ENCODE measurements at regions not wholly inside any gene's neighbourhood (a gene's known extent, or its start where the extent isn't known, plus 50 kb on each side); places are given as distances from the start of the nearest gene placed in this dataset.

DNA sequence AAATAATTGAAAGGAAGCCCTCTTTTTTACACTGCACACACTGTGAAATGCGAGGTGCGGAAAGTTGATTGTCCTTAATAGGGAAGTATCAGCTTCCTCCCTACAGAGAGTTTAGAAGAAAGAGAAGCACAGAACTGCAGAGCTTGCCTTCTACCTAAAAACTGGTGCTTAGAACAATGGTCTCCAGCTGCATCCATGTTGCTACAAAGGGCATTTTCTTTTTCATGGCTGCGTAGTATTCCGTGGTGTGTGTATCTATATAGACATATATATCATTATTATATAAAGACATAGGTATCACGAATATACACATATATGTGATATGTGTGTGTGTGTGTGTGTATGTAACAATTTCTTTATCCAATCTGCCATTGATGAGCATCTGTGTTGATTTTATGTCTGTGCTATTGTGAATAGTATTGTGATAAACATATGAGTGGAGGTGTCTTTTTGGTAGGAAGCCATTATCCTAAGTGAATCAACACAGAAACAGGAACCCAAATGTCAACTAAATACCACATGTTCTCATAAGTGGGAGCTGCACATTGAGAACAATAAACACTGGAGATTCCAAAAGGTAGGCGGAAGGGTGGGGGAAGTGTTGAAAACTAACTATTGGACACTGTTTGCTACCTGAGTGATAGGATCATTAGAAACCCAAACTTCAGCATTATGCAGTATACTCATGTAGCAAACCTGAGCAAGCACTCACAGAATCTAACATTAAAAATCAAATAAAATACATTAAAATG, 290.0 kb upstream of the RUNX1 start:
- no peak for DNase-seq (ENCODE audit: low read depth)

DNA sequence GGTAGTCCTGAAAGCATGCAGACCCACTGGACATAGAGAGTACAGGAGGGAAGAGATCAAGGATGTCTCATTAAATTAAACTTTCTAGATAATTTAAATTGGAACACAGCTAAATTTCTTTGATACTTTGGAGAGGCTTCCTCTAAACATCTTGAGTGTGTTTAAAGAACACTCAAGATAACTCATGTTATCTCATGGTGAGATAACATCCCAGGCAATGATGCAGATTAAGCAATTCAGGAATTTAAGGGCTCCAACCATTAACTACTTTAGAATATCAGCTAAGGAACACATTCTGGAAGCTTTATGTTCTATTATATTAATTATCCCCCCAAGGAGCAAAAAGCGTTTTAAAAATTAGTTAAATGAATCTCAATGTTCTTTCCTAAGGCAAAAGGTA, 289.2 kb upstream of the RUNX1 start:
- no peak for DNase-seq (ENCODE audit: low read depth)

DNA sequence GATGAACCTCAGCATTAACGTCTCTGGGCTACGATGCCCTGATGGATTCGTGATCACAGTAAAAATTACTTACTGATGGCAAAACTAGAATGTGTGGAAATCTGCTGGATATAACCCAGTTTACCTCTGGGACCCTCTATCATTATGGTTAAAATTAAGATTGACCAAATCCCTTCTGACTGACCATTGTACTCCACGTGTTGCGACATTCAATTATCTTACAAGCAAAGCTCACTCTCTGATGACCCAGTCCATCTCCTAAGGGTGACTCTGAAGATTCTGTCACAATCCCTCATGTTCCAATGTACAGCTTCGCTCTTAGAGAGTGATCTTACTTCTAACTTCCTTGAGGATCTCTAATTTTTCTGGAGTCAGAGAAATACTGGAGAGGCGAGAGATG, 288.5 kb upstream of the RUNX1 start:
- no peak for DNase-seq (ENCODE audit: low read depth)

DNA sequence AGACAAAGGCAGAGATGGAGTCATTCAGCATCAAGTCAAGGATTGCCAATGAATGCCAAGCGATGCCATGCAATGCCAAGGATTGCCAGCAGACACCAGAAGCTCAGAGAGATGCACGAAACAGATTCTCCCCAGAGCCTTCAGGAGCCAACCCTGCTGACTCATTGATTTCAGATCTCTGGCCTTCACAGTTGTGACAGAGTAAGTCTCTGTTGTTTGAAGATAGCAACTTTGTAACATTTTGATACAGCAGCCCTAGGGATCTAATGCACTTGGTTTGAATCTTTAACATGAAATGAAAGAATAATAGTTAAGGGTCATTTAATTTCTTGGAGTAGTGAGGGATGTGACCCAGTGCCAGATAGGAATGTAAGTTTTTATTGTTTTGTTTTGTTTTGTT, 287.4 kb upstream of the RUNX1 start:
- no peak for DNase-seq (ENCODE audit: low read depth)

DNA sequence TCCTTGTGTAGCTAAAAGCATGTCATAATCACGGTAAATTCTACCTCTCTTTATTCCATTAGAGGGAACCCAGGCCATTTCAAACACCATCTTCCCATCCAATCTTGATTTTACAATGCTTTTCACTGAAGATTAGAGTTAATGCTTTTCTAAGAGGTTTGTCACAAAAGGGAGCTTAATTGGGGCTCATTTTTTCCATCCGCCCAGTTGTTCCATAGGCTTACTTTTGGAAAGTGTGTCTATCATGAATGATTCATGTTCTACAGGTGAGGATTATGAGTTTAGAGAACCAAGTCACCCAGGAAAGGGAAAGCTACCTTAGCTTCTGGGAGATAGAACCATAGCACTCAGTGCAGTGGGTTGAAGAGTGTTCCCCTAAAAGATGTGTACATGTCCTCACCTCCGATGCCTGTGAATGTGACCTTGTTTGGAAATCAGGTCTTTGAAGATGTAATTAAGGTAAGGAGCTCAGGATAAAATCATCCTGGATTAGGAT, 286.9 kb upstream of the RUNX1 start:
- DNase-seq (ENCODE audit: low read depth), result no peak

DNA sequence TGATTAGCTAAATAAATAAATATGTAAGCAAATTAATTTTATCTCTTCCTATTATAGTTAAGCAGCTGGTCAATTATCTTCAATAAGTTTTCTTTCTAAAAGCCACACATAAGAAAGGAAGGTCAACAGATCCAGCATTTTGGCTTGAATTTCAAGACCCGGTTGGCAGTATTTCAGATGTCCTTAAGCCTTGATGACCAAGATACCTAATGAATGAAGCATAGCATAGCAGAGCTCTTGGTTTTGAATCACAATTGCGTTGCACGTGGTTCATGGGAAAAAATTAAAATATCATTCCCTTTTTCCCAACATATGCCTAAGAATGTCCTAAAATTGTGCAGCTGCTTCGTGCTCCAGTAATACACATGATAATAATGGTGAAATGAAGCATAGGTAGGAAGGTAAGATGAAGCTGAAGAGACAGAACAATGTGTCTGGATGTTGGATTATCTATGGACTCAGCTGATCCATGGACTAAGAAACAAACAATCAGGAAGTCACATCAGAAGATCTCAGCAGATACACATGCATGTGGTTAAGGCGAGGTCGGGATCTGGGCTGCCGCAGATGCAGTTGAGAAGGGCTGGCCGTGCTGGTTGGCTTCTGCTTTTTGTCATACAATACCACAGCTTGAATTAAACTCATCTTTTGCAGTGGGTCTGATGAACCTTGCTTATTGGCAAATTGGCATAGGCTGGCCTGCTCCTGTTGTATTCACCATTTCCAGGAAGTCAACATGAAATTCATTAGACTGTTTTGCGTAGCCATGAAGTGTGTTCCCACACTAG, 284.9 kb upstream of the RUNX1 start:
- no peak for DNase-seq (ENCODE audit: low read depth)

DNA sequence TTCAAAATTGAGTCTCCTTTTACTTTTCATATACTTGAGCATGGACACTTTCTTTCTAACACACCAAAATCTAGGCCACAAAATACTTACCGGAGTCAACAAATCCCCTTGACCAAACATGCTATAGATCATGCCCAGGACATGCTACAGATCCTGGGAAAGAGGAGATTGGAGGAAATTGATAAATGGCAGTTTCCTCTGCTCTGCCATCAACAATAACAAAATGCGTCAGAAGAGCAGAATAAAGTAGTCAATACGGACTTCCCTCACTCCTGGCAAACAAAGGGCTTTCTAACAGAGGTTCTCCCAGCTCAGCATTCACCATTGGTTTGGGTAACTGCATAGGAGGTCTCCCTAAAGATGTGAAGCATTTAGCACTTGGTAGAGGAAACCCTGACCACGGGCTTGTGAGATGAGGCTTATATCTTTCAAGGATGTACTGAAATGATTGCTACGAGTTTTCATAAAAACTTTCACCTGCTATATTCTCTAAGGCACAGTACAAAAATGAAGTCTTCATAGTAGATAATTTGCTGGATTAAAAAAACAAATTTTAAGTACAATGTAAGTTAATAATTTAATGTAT, 283.8 kb upstream of the RUNX1 start:
- no peak for DNase-seq (ENCODE audit: low read depth)

DNA sequence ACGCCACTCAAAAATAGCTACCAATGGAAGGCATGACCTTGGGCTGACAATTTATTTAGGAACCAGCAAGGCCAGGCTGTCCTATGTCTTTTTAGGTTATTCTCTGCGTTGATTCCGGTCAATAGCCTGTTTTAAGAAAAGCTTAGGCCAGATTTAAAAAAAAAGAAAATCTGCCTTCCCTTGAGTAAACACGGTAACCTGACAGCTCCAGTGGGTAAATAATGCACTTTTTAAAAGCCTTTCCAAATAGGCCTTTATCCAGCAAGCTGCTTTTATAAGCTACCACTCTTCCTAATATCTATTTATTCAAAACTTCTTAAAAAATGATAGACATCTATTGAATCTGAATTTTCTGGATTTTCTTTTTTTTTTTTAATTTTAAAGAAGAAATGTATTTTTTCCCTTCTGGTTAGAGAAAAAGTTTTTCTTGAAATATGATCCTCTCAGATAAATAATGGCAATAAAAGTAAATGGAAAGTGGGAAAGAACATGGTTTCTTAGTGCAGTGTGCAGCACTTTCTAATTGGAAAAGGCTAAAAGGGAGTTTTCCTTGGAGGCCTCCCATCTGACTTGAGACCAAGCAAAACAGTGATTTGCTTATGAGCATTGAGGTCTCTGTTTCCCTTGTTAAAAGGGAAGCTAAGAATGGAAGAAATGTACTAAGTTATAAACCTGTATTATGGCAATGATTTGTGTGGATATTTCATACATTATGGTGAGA, 281.0 kb upstream of the RUNX1 start:
- DNase-seq (ENCODE audit: low read depth), result no peak

DNA sequence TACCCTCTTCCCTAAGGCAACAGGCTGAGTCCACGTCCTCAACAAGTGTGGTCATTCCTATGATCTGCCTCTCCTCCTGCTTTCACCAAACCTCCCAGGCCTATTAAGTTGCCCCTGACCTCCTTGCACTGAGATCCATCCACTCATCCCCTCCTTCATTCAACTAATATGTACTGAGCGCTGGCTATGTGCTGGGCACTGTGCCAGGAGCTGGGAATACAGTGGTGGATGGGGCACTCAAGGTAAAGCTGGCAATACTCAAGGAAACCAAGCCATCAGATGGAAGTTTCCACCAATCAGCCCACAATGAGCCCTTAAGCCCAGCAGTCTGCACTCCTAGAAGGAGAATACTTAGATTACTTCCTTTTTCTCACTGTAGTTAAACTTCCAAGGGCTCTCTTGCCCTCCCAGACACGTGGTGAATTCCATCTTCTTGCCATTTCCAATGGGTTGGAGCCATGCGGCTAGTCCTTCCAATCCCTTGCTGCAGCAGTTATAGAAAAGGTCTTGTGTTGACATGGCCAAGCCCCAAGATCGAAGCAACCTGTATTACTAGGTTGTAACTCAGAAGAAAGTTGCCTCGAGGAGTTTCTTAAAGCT, 279.9 kb upstream of the RUNX1 start:
- no peak for DNase-seq (ENCODE audit: low read depth)

DNA sequence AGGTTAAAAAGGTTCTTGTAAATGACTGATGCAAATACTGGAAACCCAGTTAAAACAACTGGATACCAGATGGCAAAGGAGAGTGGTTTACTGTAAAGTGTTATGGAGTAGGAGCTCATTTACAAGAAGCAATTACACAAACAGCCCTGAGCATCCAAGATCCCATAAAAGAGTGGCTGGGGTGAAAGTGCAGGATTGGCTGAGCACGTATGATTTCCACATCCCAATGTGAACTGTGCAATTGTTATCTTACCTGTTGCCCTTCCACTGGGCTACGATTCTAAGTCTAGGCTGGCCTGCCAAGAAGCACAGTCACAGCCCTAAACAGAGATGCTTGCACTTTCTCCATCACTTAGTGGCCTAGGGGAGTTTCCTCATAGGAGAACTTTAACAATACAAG, 277.6 kb upstream of the RUNX1 start:
- DNase-seq (ENCODE audit: low read depth), result no peak

DNA sequence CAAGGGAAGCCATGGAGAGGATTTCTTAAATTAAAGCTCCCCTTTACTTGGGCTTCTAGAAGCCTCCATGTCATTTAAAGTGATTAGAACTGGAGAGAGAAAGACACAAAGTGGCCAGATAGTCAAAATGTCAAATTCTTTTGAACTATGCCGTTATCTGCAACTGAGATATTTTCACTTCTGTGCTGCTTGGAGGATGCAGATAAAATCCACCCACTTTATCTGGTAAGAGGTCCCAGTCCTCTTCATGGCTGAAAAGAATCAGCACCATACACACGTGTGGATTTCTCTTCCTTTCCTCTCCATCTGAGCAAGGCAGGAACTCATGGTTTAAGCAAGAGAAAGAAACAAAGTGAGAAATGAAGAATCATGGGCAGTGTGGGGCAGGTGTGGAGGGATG, 276.9 kb upstream of the RUNX1 start:
- DNase-seq (ENCODE audit: low read depth), result no peak

DNA sequence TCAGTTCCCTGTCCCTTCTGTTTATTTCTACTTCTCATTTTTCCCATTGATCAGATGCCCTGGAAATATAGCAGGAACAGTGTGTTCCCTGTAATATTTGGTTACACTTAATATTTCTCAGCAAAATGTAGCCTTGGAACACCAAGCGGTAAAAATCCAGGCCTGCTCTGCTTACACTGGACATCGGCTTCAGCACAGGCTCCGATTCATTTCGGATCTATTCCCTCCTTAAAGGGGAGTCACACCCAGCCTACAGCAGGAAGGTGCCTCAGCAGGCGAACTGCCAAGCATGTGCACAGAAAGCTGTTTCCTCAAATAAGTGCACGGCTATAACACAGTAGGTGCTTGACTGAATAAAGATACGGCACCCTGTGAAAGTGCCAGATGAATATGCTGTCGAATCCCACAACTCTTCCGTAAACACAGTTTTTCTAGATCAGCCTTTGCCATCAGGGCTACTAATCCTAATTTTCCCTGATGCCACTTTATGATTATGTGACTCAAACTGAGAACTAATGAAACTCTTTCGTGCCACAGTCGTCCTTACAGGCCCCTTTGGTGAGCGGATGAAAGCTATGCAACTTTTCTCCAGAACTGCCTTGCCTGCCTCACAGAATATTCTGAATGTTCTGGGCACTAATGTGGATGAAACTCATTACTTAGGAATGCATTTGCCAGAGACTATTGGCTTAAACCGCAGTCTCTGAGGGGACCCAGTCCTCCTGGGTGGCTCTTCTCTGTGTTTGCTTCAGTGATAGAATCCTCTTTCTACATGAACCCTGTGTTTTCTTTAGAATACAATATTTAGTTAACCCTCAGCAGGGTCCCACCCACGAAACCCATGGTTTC, 275.5 kb upstream of the RUNX1 start:
- no peak for DNase-seq (ENCODE audit: low read depth)

DNA sequence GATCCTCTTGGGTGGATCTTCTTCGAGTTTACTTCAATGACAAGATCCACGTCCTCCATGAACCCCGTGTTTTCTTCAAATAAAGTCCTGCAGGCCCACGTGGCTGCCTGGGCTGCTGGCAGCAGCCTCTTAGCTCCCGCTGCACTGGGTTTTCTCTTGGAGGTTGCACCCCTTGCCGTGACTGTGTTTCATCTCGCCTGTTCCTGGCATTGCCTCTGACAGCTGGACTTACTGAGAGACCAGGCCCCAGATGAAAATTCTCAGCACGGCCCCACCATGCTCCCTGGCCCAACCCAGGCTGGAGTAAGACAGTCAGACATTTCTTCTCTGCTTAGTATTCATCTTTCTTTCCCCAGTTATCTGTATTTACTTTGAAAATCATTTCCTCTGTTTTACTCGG, 274.8 kb upstream of the RUNX1 start:
- no peak for DNase-seq (ENCODE audit: low read depth)

DNA sequence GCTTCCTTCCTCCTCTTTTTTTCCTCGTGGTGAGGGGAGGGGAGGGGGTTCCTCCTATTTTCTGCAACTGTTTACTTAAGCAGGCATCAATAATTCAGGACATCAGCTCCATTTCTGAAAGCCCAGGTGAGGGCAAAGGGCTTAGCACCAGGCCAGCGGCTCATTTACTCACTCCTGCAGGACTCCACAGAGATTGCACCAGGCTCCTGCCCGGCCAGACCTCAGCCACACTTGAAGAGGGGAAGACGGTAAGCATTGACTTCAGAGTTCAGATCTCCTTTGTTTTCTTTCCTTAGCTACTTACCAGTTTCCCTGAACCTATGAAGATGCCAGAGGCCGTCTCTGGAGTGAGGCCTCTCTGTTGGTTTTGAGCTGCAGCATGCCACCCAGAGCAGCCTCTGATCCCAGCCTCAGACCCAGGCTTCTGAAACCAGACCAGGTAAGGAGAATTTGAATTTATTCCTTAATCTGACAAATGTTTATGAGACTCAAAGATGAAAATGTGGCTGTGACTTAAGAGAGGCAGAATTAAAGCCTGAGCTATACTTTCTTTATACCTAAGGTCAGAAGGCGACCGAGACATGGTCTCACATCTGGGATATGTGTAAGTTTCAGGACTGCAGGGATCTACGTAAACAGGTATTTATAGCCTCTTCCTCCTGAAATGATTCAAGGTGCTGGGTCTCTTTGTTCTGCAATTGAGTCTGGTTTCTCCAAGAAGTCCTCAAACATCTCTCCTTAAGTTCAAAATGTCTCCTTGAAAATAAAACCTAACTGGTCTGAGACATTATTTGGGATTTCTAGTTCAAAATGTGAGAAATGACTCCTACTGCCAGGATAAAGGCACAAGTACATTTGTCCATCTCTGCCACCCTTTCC, 272.5 kb upstream of the RUNX1 start:
- DNase-seq (ENCODE audit: low read depth), result no peak

DNA sequence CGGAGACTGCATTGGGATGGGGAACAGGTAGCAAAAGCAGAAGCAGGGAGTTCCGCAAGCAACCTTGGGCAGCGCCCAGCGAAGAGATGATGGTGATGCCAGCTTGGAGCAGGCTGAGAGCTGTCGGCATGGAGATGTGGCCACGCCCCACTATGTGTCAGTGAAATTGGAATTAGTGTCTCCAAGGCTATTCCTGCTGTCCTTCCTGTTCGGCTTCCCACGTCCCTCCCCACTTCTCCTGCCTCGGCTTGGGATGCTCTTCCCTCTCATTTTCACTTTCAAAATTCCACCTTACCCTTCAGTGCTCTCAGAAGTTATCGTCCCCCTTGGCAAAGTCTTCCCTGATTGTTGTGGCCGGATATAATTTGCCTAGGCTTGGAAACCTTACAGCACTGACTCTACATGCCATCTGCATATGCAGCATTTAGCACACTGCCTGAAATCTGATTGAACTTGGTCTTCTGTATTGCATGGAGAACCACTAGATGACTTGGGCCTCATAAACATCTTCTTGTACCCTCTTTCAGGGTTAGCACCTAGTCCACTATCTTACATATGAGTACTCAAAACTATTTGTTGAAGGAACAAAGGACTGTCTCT, 270.7 kb upstream of the RUNX1 start:
- DNase-seq (ENCODE audit: low read depth), result no peak

DNA sequence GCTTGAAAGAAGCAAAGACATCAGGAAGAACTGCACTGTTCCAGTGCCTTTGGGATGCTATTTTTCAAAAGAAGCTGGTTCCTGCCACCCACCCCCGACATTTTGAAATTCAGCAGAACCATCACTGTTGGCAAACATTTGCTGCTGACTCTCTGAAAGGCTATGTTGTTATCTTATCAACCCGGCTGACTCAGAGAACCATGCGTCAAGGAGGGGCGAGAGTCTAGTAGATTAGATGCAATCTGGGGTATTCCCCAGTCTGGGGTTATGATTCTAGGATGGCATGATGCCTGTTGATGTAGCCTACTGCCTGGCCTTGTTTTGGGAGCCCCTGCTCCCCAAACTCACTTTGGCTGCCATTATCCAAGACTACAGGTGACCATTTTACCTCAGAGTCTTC, 267.8 kb upstream of the RUNX1 start:
- no peak for DNase-seq (ENCODE audit: low read depth)

DNA sequence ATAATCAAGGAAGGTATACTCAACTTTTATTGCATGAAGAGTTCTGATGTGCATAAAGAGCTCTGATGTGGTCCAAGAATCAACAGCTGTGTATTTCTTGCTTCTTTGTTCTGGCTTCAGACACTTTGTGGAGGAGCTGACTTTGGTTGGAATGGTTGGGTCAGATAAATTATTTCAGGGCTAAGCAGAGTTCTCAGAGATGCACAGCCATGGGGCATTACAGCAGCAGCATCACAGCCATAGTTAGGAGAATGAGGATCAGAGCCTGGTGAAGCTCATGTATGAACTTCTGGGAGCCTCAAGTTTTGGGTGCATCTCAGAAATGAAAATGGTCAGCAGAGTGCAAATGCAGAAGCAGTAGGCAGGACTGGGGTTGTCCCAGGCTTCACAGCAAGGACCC, 267.4 kb upstream of the RUNX1 start:
- no peak for DNase-seq (ENCODE audit: low read depth)

DNA sequence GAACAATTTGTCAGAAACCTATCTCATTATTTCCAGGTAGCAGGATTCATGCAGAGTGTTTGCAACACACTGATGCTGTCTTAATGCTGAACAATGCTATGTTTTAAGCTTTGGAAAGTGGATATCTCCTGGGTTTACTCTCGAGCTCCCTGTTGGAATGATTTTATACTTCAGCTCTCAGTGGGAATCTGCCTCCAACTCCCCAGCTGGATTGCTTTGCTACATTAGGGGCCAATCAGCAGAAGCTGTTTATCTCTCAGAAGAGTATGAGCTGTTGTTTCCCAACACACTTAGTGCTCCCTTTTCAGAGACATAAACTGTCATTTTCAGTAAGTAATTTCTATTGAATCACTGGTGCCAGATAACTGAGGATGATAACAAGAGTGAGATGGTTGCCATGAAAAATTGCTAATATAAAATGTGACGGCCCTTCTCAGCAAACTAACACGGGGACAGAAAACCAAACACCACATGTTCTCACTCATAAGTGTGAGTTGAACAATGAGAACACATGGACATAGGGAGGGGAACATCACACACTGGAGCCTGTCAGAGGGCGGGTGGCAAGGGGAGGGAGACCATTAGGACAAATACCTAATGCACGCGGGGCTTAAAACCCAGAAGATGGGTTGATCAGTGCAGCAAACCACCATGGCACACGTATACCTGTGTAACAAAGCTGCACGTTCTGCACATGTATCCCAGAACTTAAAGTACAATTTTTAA, 265.9 kb upstream of the RUNX1 start:
- DNase-seq (ENCODE audit: low read depth), result no peak

DNA sequence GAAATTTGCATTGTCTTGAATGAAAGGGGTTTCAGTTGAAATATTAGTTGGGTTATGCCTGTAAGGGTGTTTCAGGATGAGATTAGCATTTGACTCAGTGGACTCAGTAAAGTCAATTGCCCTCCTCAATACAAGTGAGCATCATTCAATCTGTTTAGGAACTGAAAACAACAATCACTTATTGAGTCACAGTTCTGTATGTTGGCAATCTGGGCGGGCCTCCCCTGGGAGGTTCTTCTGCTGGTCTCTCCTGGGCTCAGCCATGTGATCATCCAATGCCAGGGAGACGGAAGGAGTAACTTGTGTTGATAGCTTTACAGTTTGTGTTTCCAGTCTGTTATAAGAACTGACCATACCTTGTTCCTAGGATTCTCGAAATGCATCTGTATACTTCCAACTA, 262.9 kb upstream of the RUNX1 start:
- no peak for DNase-seq (ENCODE audit: low read depth)
